ENCODE measurements at regions not wholly inside any gene's neighbourhood (a gene's known extent, or its start where the extent isn't known, plus 50 kb on each side); places are given as distances from the start of the nearest gene placed in this dataset.

DNA sequence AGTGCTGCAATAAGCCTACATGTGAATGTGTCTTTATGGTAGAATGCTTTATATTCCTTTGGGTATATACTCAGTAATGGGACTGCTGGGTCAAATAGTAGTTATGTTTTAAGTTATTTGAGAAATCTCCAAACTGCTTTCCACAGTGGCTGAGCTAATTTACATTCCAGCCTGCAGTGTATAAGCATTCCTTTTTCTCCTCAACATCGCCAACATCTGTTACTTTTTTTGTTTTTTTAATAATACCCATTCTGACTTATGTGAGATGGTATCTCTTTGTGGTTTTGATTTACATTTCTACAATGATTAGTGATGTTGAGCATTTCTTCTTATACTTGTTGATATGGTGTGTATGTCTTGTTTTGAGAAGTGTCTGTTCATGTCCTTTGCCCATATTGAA lies 1186.2 kb downstream of the BCL11B start:
- TF ChIP-seq GABPA (IDR thresholded peaks at IDR 0.05; ENCODE audit: low read depth) (no peak), SPI1 (IDR thresholded peaks at IDR 0.05; ENCODE audit: borderline replicate concordance, low read depth) (no peak), POLR2AphosphoS5 (IDR thresholded peaks at IDR 0.05; ENCODE audit: low read depth) (no peak)
- TF ChIP-seq, protein P1, sequence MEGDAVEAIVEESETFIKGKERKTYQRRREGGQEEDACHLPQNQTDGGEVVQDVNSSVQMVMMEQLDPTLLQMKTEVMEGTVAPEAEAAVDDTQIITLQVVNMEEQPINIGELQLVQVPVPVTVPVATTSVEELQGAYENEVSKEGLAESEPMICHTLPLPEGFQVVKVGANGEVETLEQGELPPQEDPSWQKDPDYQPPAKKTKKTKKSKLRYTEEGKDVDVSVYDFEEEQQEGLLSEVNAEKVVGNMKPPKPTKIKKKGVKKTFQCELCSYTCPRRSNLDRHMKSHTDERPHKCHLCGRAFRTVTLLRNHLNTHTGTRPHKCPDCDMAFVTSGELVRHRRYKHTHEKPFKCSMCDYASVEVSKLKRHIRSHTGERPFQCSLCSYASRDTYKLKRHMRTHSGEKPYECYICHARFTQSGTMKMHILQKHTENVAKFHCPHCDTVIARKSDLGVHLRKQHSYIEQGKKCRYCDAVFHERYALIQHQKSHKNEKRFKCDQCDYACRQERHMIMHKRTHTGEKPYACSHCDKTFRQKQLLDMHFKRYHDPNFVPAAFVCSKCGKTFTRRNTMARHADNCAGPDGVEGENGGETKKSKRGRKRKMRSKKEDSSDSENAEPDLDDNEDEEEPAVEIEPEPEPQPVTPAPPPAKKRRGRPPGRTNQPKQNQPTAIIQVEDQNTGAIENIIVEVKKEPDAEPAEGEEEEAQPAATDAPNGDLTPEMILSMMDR (IDR thresholded peaks at IDR 0.05; ENCODE audit: insufficient read depth, low read length), result no peak
- TF ChIP-seq, protein P2, sequence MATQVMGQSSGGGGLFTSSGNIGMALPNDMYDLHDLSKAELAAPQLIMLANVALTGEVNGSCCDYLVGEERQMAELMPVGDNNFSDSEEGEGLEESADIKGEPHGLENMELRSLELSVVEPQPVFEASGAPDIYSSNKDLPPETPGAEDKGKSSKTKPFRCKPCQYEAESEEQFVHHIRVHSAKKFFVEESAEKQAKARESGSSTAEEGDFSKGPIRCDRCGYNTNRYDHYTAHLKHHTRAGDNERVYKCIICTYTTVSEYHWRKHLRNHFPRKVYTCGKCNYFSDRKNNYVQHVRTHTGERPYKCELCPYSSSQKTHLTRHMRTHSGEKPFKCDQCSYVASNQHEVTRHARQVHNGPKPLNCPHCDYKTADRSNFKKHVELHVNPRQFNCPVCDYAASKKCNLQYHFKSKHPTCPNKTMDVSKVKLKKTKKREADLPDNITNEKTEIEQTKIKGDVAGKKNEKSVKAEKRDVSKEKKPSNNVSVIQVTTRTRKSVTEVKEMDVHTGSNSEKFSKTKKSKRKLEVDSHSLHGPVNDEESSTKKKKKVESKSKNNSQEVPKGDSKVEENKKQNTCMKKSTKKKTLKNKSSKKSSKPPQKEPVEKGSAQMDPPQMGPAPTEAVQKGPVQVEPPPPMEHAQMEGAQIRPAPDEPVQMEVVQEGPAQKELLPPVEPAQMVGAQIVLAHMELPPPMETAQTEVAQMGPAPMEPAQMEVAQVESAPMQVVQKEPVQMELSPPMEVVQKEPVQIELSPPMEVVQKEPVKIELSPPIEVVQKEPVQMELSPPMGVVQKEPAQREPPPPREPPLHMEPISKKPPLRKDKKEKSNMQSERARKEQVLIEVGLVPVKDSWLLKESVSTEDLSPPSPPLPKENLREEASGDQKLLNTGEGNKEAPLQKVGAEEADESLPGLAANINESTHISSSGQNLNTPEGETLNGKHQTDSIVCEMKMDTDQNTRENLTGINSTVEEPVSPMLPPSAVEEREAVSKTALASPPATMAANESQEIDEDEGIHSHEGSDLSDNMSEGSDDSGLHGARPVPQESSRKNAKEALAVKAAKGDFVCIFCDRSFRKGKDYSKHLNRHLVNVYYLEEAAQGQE (IDR thresholded peaks at IDR 0.05; ENCODE audit: insufficient replicate concordance, low read depth), result no peak
- H3K27ac ChIP-seq (replicated peaks), result no peak overlapping the region
- DNase-seq (ENCODE audit: low read depth in 1 of 2, low spot score in 1 of 2), result no peak
- no peaks in the 10 kb centered on the region for H3K27me3 ChIP-seq (ENCODE audit: insufficient read depth, poor library complexity, severe bottlenecking)
- H3K4me3 ChIP-seq (replicated peaks; ENCODE audit: insufficient read depth, low read length), result no peak overlapping the region

DNA sequence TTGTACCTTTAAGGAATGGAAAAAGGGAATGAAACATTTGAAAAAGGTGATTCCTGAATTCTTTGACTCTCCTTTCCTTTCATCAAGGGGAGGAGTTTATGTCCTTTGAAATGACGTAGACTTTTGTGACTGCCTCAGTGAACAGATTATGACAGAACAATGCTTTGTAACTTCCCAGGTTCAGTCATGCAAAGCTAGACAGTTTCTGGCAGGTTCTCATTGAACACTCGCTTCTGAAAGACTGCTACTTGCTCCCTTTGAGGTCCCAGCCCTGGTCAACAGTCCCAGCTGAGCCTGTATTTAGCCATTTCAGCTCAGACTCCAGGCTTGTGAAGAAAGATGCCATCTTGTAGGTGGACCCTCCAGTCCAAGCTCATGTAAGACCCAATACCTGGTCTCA lies 1178.9 kb downstream of the BCL11B start:
- no peak for DNase-seq (ENCODE audit: low read depth in 1 of 2, low spot score in 1 of 2)
- Histone ChIP-seq H3K4me3 (replicated peaks; ENCODE audit: insufficient read depth, low read length) (no peak overlapping the region), H3K27ac (replicated peaks) (no peak overlapping the region), H3K27me3 (ENCODE audit: insufficient read depth, poor library complexity, severe bottlenecking) (no peaks in the 10 kb centered on the region)
- TF ChIP-seq SPI1 (IDR thresholded peaks at IDR 0.05; ENCODE audit: borderline replicate concordance, low read depth) (no peak), GABPA (IDR thresholded peaks at IDR 0.05; ENCODE audit: low read depth) (no peak), POLR2AphosphoS5 (IDR thresholded peaks at IDR 0.05; ENCODE audit: low read depth) (no peak)
- TF ChIP-seq, protein P1 (IDR thresholded peaks at IDR 0.05; ENCODE audit: insufficient read depth, low read length), result no peak

DNA sequence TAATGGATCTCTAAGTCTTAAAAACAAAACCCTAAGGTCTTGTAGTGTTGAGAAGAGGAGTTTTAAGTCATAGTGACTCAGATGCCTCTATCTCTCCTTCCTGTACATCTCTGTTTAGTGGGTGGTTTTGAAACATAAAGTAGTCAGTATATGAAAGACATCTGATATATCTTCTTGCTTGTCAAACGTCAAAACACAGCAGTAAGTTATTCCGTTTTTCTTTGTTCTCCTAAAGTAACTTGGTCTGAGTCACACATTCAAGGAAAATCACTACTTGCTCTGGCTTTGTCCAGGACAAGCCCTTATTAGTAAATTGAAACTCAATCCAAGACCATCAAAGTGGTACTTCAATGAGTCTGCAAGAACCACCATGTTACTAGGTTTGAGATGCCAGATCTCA lies 1172.5 kb downstream of the BCL11B start:
- no peaks in the 10 kb centered on the region for H3K27me3 ChIP-seq (ENCODE audit: insufficient read depth, poor library complexity, severe bottlenecking)
- DNase-seq (ENCODE audit: low read depth in 1 of 2, low spot score in 1 of 2), result no peak
- TF ChIP-seq SPI1 (IDR thresholded peaks at IDR 0.05; ENCODE audit: borderline replicate concordance, low read depth), result no peak
- no peak for TF ChIP-seq GABPA (IDR thresholded peaks at IDR 0.05; ENCODE audit: low read depth)
- TF ChIP-seq, protein P2 (IDR thresholded peaks at IDR 0.05; ENCODE audit: insufficient replicate concordance, low read depth), result no peak
- TF ChIP-seq, protein P1 (IDR thresholded peaks at IDR 0.05; ENCODE audit: insufficient read depth, low read length), result no peak
- no peak for TF ChIP-seq POLR2AphosphoS5 (IDR thresholded peaks at IDR 0.05; ENCODE audit: low read depth)
- H3K27ac ChIP-seq (replicated peaks), result no peak overlapping the region
- no peak overlapping the region for H3K4me3 ChIP-seq (replicated peaks; ENCODE audit: insufficient read depth, low read length)

DNA sequence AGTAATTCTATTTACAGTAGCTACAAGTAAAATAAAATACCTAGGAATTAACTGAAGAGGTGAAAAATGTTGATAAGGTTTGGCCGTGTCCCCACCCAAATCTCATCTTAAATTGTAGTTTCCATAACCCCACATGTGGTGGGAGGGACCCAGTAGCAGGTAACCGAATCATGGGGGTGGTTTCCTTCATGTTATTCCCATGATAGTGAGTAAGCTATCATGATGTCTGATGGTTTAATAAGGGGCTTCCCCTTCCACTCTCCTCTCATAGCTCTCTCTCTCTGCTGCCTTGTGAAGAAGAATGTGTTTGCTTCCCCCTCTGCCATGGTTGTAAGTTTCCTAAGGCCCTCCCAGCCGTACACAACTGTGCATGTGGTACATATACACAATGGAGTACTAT lies 1170.7 kb downstream of the BCL11B start:
- DNase-seq (ENCODE audit: low read depth in 1 of 2, low spot score in 1 of 2), result no peak
- H3K4me3 ChIP-seq (replicated peaks; ENCODE audit: insufficient read depth, low read length), result no peak overlapping the region
- no peaks in the 10 kb centered on the region for H3K27me3 ChIP-seq (ENCODE audit: insufficient read depth, poor library complexity, severe bottlenecking)
- TF ChIP-seq, protein P2 (IDR thresholded peaks at IDR 0.05; ENCODE audit: insufficient replicate concordance, low read depth), result no peak
- TF ChIP-seq, protein P1 (IDR thresholded peaks at IDR 0.05; ENCODE audit: insufficient read depth, low read length), result no peak
- TF ChIP-seq SPI1 (IDR thresholded peaks at IDR 0.05; ENCODE audit: borderline replicate concordance, low read depth) (no peak), GABPA (IDR thresholded peaks at IDR 0.05; ENCODE audit: low read depth) (no peak), POLR2AphosphoS5 (IDR thresholded peaks at IDR 0.05; ENCODE audit: low read depth) (no peak)
- H3K27ac ChIP-seq (replicated peaks), result no peak overlapping the region
